A549 (cell line): ENCODE measurements at regions not wholly inside any gene's neighbourhood (a gene's known extent, or its start where the extent isn't known, plus 50 kb on each side); places are given as distances from the start of the nearest gene placed in this dataset.

ENCODE experiments used
- ATAC-seq, 2 experiments: fragments of 200-7000 bp in 1 of 2; fragments of >200 bp in 1 of 2; cut with Nextera tagmentation in 1 of 2; cut with Tn5 transposase in 1 of 2; 3 replicates each; pipeline versions ENCODE4 v1.8.0 to v1.9.1; 2018 to 2020; ENCODE audit warnings: mild to moderate bottlenecking in 1 of 2, moderate library complexity in 1 of 2
- CTCF ChIA-PET: fragments of 300-600 bp; sonication (Branson Sonifier 250); formaldehyde crosslinking; extraction: SDS; loops from one replicate; lab custom pipeline; 2021; ENCODE audit warnings: antibody characterized with exemption, inconsistent platforms; lab: Yijun Ruan, JAX
- POLR2A ChIA-PET: fragments of 350-600 bp; formaldehyde crosslinking; extraction: SDS; loops from one replicate; lab custom pipeline; 2021; ENCODE audit warnings: antibody characterized with exemption, inconsistent platforms; lab: Yijun Ruan, JAX
- DNase-seq, 2 experiments: peaks; one replicate each; pipeline versions ENCODE4 v3.0.0 to v3.0.0-alpha.2; 2011 to 2016; ENCODE audit warnings: low read depth in 1 of 2, low spot score in 1 of 2
- FAIRE-seq: peaks from 2 replicates; lab custom pipeline; 2011; peaks lifted over from hg19 to GRCh38; lab: Jason Lieb, UNC
- H3K27ac ChIP-seq, 2 experiments: fragments of >200 bp; sonication (Bioruptor Twin); formaldehyde crosslinking; 3 replicates each; pipeline ENCODE4 v1.5.1; 2016 to 2017
- H3K4me1 ChIP-seq: fragments of >200 bp; sonication (Bioruptor Twin); formaldehyde crosslinking; 3 replicates; pipeline ENCODE4 v1.6.1; 2016
- H3K4me2 ChIP-seq: fragments of >200 bp; sonication (Bioruptor Twin); formaldehyde crosslinking; 3 replicates; pipeline ENCODE4 v1.6.1; 2016
- H3K4me3 ChIP-seq: fragments of >200 bp; sonication (Bioruptor Twin); formaldehyde crosslinking; 3 replicates; pipeline ENCODE4 v1.5.1; 2016
- H3K9me3 ChIP-seq: fragments of >200 bp; sonication (Bioruptor Twin); formaldehyde crosslinking; 3 replicates; pipeline ENCODE4 v1.6.1; 2016
- BCL3 ChIP-seq: fragments of >200 bp; sonication (Bioruptor Twin); formaldehyde crosslinking; IDR thresholded peaks from 3 replicates; pipeline ENCODE4 v1.6.1; 2016
- BHLHE40 ChIP-seq: IDR thresholded peaks from 2 replicates; pipeline ENCODE4 v1.6.1; 2012; ENCODE audit warnings: low read depth, low read length, inconsistent platforms
- CBX8 ChIP-seq: fragments of 200-600 bp; sonication (generic); IDR thresholded peaks from 2 replicates; pipeline ENCODE4 v1.6.1; 2016
- CEBPB ChIP-seq, 2 experiments: fragments of >200 bp in 1 of 2; sonication (Bioruptor Twin) in 1 of 2; formaldehyde crosslinking in 1 of 2; IDR thresholded peaks; 2 replicates each; pipeline ENCODE4 v1.6.1; 2012 to 2016
- CTCF ChIP-seq: fragments of >200 bp; sonication (Bioruptor Twin); formaldehyde crosslinking; IDR thresholded peaks from 3 replicates; pipeline ENCODE4 v1.5.1; 2016
- EHF ChIP-seq: fragments of 250-450 bp; sonication (Bioruptor Pico); IDR thresholded peaks from 2 replicates; pipeline ENCODE4 v1.5.0; 2020; ENCODE audit warnings: mild to moderate bottlenecking
- EHMT2 ChIP-seq: fragments of 200-600 bp; sonication (generic); IDR thresholded peaks from 2 replicates; pipeline ENCODE4 v1.6.1; 2016; ENCODE audit warnings: antibody characterized with exemption, low read depth, mild to moderate bottlenecking, moderate library complexity
- ESRRA ChIP-seq: fragments of 150-350 bp; IDR thresholded peaks from 2 replicates; pipeline ENCODE4 v1.6.1; 2014; ENCODE audit warnings: mild to moderate bottlenecking, low read length, borderline replicate concordance
- HMGXB4 ChIP-seq: fragments of 250-450 bp; sonication (Bioruptor Pico); IDR thresholded peaks from 2 replicates; pipeline ENCODE4 v1.5.0; 2021; ENCODE audit warnings: mild to moderate bottlenecking, moderate library complexity, borderline replicate concordance
- HOXB5 ChIP-seq: fragments of 250-450 bp; sonication (Bioruptor Pico); IDR thresholded peaks from 2 replicates; pipeline ENCODE4 v1.5.0; 2020; ENCODE audit warnings: mild to moderate bottlenecking, moderate library complexity
- KDM5A ChIP-seq: fragments of 200-600 bp; sonication (generic); IDR thresholded peaks from 2 replicates; pipeline ENCODE4 v1.6.1; 2016; ENCODE audit warnings: antibody characterized with exemption, mild to moderate bottlenecking
- MYC ChIP-seq: IDR thresholded peaks from 2 replicates; pipeline ENCODE4 v1.6.1; 2012; ENCODE audit warnings: mild to moderate bottlenecking, inconsistent platforms, low read length, improper control_type of control experiment, borderline replicate concordance
- NPAS2 ChIP-seq: fragments of 250-450 bp; sonication (Bioruptor Pico); IDR thresholded peaks from 2 replicates; pipeline ENCODE4 v1.8.0; 2022; ENCODE audit warnings: mild to moderate bottlenecking, moderate library complexity, borderline replicate concordance
- POLR2A ChIP-seq: IDR thresholded peaks from 2 replicates; pipeline ENCODE4 v1.6.1; 2012; ENCODE audit warnings: mild to moderate bottlenecking, low read length
- REST ChIP-seq: fragments of 200-600 bp; sonication (generic); IDR thresholded peaks from 2 replicates; pipeline ENCODE4 v1.6.1; 2016; ENCODE audit warnings: antibody characterized with exemption, mild to moderate bottlenecking, moderate library complexity
- TP53 ChIP-seq: fragments of 250-450 bp; sonication (Bioruptor Pico); IDR thresholded peaks from 2 replicates; pipeline ENCODE4 v1.5.0; 2021; ENCODE audit warnings: mild to moderate bottlenecking, moderate library complexity
- ZFP36 ChIP-seq: fragments of 450-650 bp; IDR thresholded peaks from 2 replicates; pipeline ENCODE4 v1.6.1; 2014; ENCODE audit warnings: borderline replicate concordance; ENCODE audit not compliant: partially characterized antibody
- ZNF302 ChIP-seq: fragments of 250-450 bp; sonication (Bioruptor Pico); IDR thresholded peaks from 2 replicates; pipeline ENCODE4 v1.9.0; 2021; ENCODE audit warnings: inconsistent platforms, mild to moderate bottlenecking, moderate library complexity
- WGBS: methylation state at CpG from one replicate; pipeline ENCODE4 v1.1.6; 2017; ENCODE audit errors: missing lambda C conversion rate; 5-methylcytosine and 5-hydroxymethylcytosine counted together

GRCh38 chr3:34858067-34858660 lies 781.2 kb upstream of the ARPP21 start:
- TF ChIP-seq HMGXB4 (CRISPR knock-in tag) (no peak), CTCF (no peak), ZFP36 (no peak), KDM5A (no peak), ZNF302 (CRISPR knock-in tag) (no peak)
- Histone ChIP-seq H3K4me2 (no peak overlapping the region), H3K9me3 (no peaks in the 10 kb centered on the region), H3K27ac (no peak overlapping the region), H3K4me1 (no peaks in the 10 kb centered on the region), H3K4me3 (no peak overlapping the region)
- ChIA-PET CTCF (no interaction called here), POLR2A (no interaction called here)
- WGBS: 27% methylated on average over 3 of the region's 3 CpGs
- FAIRE-seq (no peak), DNase-seq (no peak), ATAC-seq (no peak)

- POLR2A ChIA-PET: no interaction called here
These were observed 779.6 kb upstream of the ARPP21 start for GRCh38 chr3:34859746-34860145.

More at GRCh38 chr3:34859746-34860145, 779.6 kb upstream of the ARPP21 start:
- Histone ChIP-seq H3K27ac (no peak overlapping the region), H3K4me2 (no peak overlapping the region), H3K4me3 (no peak overlapping the region), H3K9me3 (no peaks in the 10 kb centered on the region), H3K4me1 (no peaks in the 10 kb centered on the region)
- no peak for ATAC-seq
- FAIRE-seq: no peak
- CTCF ChIA-PET: no interaction called here
- WGBS: 2% methylated on average over 1 of the region's 1 CpG
- DNase-seq: no peak
- TF ChIP-seq CEBPB (IDR thresholded peaks at IDR 0.05) (no peak), BCL3 (no peak), CBX8 (no peak), NPAS2 (no peak), REST (no peak), TP53 (CRISPR knock-in tag) (no peak), POLR2A (no peak), HOXB5 (CRISPR knock-in tag) (no peak), BHLHE40 (no peak), EHMT2 (no peak), HMGXB4 (CRISPR knock-in tag) (no peak), MYC (no peak), EHF (no peak), ESRRA (no peak), CTCF (no peak)
